K562 (cell line): ENCODE measurements at regions not wholly inside any gene's neighbourhood (a gene's known extent, or its start where the extent isn't known, plus 50 kb on each side); places are given as distances from the start of the nearest gene placed in this dataset.

Experiments used
- ATAC-seq: fragments of 200-7000 bp; cut with Tn5 transposase; 3 replicates; pipeline ENCODE4 v1.9.1; 2020; ENCODE audit warnings: moderate library complexity
- BruUV-seq: library from RNA; stranded (reverse); fragments of 400-500 nt; replicated peaks from 2 replicates; lab custom pipeline; 2021; lab: Mats Ljungman, UMichigan
- CTCF ChIA-PET: fragments of 300-600 bp; formaldehyde crosslinking; extraction: SDS; loops from one replicate; lab custom pipeline; 2021; ENCODE audit warnings: low intra/inter-chr PET ratio; lab: Yijun Ruan, JAX
- POLR2A ChIA-PET: fragments of 300-600, 350-650 bp; sonication (Branson Sonifier 250); formaldehyde crosslinking; extraction: SDS; loops from one replicate; lab custom pipeline; 2021; ENCODE audit warnings: antibody characterized with exemption, inconsistent platforms; lab: Yijun Ruan, JAX
- DNase-seq, 4 experiments: peaks; one replicate each; pipeline versions ENCODE4 v3.0.0 to v3.0.0-alpha.2; 2011 to 2018; ENCODE audit warnings: low spot score in 3 of 4, mixed read lengths in 3 of 4; ENCODE audit errors: extremely low read depth in 1 of 4
- FAIRE-seq: peaks from 2 replicates; lab custom pipeline; 2011; peaks lifted over from hg19 to GRCh38; lab: Jason Lieb, UNC
- H2AFZ ChIP-seq: 2 replicates; pipeline ENCODE4 v1.6.0; 2011; ENCODE audit warnings: low read depth, low read length, control low read depth, inconsistent platforms
- H3K27ac ChIP-seq: fragments of 200-600 bp; 3 replicates; pipeline ENCODE4 v1.8.0; 2011; ENCODE audit warnings: low read depth, mild to moderate bottlenecking, control low read depth, inconsistent platforms, low read length, moderate library complexity, mixed read lengths; ENCODE audit errors: extremely low read depth
- H3K27me3 ChIP-seq, 2 experiments: fragments of 300-600 bp in 1 of 2; 2 replicates in 1 of 2; 3 replicates in 1 of 2; pipeline versions ENCODE4 v1.6.0 to v1.8.0; 2011; ENCODE audit warnings: inconsistent platforms in 2 of 2, low read length in 2 of 2, mild to moderate bottlenecking in 1 of 2, mixed read lengths in 1 of 2, moderate library complexity in 1 of 2; ENCODE audit not compliant: control insufficient read depth in 2 of 2, insufficient read depth in 2 of 2
- H3K36me3 ChIP-seq: fragments of 300-600 bp; 3 replicates; pipeline ENCODE4 v1.8.0; 2011; ENCODE audit warnings: mild to moderate bottlenecking, low read length, inconsistent platforms; ENCODE audit not compliant: control insufficient read depth, insufficient read depth
- H3K4me1 ChIP-seq, 2 experiments: fragments of 200-600 bp in 1 of 2; replicated peaks in 1 of 2; 2 replicates in 1 of 2; 3 replicates in 1 of 2; pipeline versions ENCODE4 v1.5.1 to v1.8.0; 2011; ENCODE audit warnings: inconsistent platforms in 2 of 2, low read length in 2 of 2, mild to moderate bottlenecking in 1 of 2, mixed read lengths in 1 of 2, moderate library complexity in 1 of 2; ENCODE audit not compliant: control insufficient read depth in 2 of 2, insufficient read depth in 2 of 2
- H3K4me2 ChIP-seq: 2 replicates; pipeline ENCODE4 v1.6.1; 2011; ENCODE audit warnings: low read length, control low read depth, inconsistent platforms, mixed read lengths; ENCODE audit not compliant: insufficient read depth
- H3K4me3 ChIP-seq: fragments of 200-600 bp; sonication (generic), shearing (Covaris generic); 2 replicates; pipeline ENCODE4 v1.5.1; 2016; ENCODE audit warnings: control low read depth, inconsistent platforms
- H3K79me2 ChIP-seq: fragments of 200-600 bp; 3 replicates; pipeline ENCODE4 v1.8.0; 2011; ENCODE audit warnings: low read length, inconsistent platforms; ENCODE audit not compliant: control insufficient read depth, insufficient read depth
- H3K9ac ChIP-seq, 2 experiments: 2 replicates each; pipeline versions ENCODE4 v1.6.0 to v1.6.1; 2011; ENCODE audit warnings: low read depth in 2 of 2, low read length in 2 of 2, control low read depth in 1 of 2, inconsistent platforms in 1 of 2, mild to moderate bottlenecking in 1 of 2, mixed read lengths in 1 of 2; ENCODE audit not compliant: insufficient read depth in 1 of 2
- H3K9me1 ChIP-seq: one replicate; pipeline ENCODE4 v1.6.0; 2011; ENCODE audit warnings: inconsistent platforms, mild to moderate bottlenecking, low read length, moderate library complexity; ENCODE audit not compliant: control insufficient read depth, insufficient read depth
- H3K9me3 ChIP-seq: replicated peaks from 2 replicates; pipeline ENCODE4 v1.5.1; 2011; ENCODE audit warnings: low read depth, low read length, inconsistent platforms; ENCODE audit not compliant: control insufficient read depth, insufficient read depth
- H4K20me1 ChIP-seq: replicated peaks from 2 replicates; pipeline ENCODE4 v1.6.1; 2011; ENCODE audit warnings: low read length, inconsistent platforms, mixed read lengths; ENCODE audit not compliant: control insufficient read depth, insufficient read depth
- ELF1 ChIP-seq: fragments of 200-800 bp; sonication (Bioruptor generic); IDR thresholded peaks from 2 replicates; pipeline ENCODE4 v1.6.1; 2016; ENCODE audit warnings: missing genetic modification characterization, missing compliant biosample characterization
- HCFC1 ChIP-seq: IDR thresholded peaks from 2 replicates; pipeline ENCODE4 v1.6.1; 2012; ENCODE audit warnings: low read depth, low read length, improper control_type of control experiment
- NCOA4 ChIP-seq: fragments of 450-650 bp; IDR thresholded peaks from 2 replicates; pipeline ENCODE4 v1.6.1; 2018; ENCODE audit warnings: mild to moderate bottlenecking; ENCODE audit not compliant: partially characterized antibody
- SIX5 ChIP-seq, 2 experiments: IDR thresholded peaks; 2 replicates each; pipeline ENCODE4 v1.6.1; 2011; ENCODE audit warnings: low read length in 2 of 2, borderline replicate concordance in 1 of 2, low read depth in 1 of 2, mild to moderate bottlenecking in 1 of 2, moderate library complexity in 1 of 2; ENCODE audit not compliant: insufficient read depth in 1 of 2
- SMARCB1 ChIP-seq: IDR thresholded peaks from 2 replicates; pipeline ENCODE4 v1.6.1; 2011; ENCODE audit warnings: improper control_type of control experiment, low read depth; ENCODE audit not compliant: insufficient read length
- ZBTB9 ChIP-seq: fragments of 450-650 bp; formaldehyde crosslinking; IDR thresholded peaks from 2 replicates; pipeline ENCODE4 v1.4.0; 2020; ENCODE audit warnings: mild to moderate bottlenecking, moderate library complexity
- ZNF143 ChIP-seq: sonication (generic); formaldehyde crosslinking; IDR thresholded peaks from 2 replicates; pipeline ENCODE4 v1.9.0; 2022; ENCODE audit warnings: mild to moderate bottlenecking, missing genetic modification reagents
- WGBS: fragments of 100-300 bp; shearing (Covaris generic); methylation state at CpG from one replicate; pipeline ENCODE4 v1.1.6; 2016; ENCODE audit warnings: low coverage, mixed read lengths; ENCODE audit not compliant: insufficient coverage; ENCODE audit errors: missing lambda C conversion rate; 5-methylcytosine and 5-hydroxymethylcytosine counted together
- in situ Hi-C: fragments of 300-500 bp; cut with MboI; formaldehyde crosslinking; loops from 4 replicates; pipeline ENCODE4 v1.15.0; 2018; ENCODE audit warnings: inconsistent platforms, mixed read lengths
- intact Hi-C: fragments of 100-400 bp; cut with micrococcal nuclease; formaldehyde crosslinking; loops from 2 replicates; pipeline ENCODE4 v1.14.2; 2022

- intact Hi-C loops = no loop called here
These were observed 124.7 kb upstream of the CTBP2 start for GRCh38 chr10:125284875-125285597.

More at GRCh38 chr10:125284875-125285597, 124.7 kb upstream of the CTBP2 start:
- Histone ChIP-seq H3K36me3 (no peaks in the 10 kb centered on the region), H3K4me1 (no peaks in the 10 kb centered on the region), H3K9me3 (no peaks in the 10 kb centered on the region), H3K27ac (no peak overlapping the region), H3K27me3 (peaks cover 2 to 12% of the 10 kb centered on the region in 2 experiments; a peak in 3 of 5 replicates), H4K20me1 (no peaks in the 10 kb centered on the region), H3K4me3 (no peak overlapping the region), H2AFZ (peak overlapping the region; percentile 38), H3K9ac (no peak overlapping the region), H3K79me2 (no peaks in the 10 kb centered on the region), H3K4me2 (peak overlapping the region; percentile 34; the same call in 1 of the 2 replicates), H3K9me1 (no peaks in the 10 kb centered on the region)
- ATAC-seq (peak; percentile 88), DNase-seq (peak; percentile 9 to 52 (median 46)), FAIRE-seq (peak; percentile 62)
- peak; percentile 72 for TF ChIP-seq HCFC1
- no peak for TF ChIP-seq ELF1 (tag)
- TF ChIP-seq SIX5 (IDR thresholded peaks at IDR 0.05; ENCODE audit: borderline replicate concordance in 1 of 2, insufficient read depth in 1 of 2, low read depth in 1 of 2, low read length in 2 of 2) = peak in 1 of 2 experiments; percentile 32; a peak in 2 of 4 replicates
- no peak for TF ChIP-seq SMARCB1
- TF ChIP-seq ZBTB9 (CRISPR knock-in tag) = no peak
- no peak for TF ChIP-seq NCOA4
- TF ChIP-seq ZNF143 (CRISPR knock-in tag) = peak; percentile 58; the same call in 1 of the 2 replicates
- ChIA-PET CTCF (no interaction called here), POLR2A (no interaction called here)
- in situ Hi-C loops = no loop called here
- BruUV-seq = no TSS peak
- WGBS = 3% methylated on average over 5 of the region's 6 CpGs
